ENCODE measurements at regions not wholly inside any gene's neighbourhood (a gene's known extent, or its start where the extent isn't known, plus 50 kb on each side); places are given as distances from the start of the nearest gene placed in this dataset.

DNA sequence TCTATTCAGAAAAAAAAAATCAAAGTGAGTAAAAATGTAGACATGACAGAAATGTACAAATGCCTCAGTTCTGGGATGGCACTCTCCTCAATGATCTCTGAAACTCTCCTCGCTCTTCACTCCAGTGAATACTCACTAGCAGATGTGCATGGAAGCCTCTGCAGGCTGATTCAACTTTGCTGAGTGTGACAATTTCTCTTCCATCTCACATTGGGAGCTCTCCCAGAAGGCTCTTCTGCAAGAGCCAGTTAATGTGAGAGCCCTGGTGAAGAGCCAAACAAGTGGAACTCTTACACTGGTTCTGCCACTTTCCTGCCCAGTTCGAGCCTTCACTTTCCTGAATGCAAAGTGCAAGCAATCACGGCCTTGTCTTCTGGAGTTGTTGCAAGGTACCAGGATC lies 147.1 kb upstream of the IRX6 start:
- H3K27ac ChIP-seq: no peak overlapping the region
- TF ChIP-seq CTCF (IDR thresholded peaks at IDR 0.05): no peak
- no peak for TF ChIP-seq POLR2A (IDR thresholded peaks at IDR 0.05)
- DNase-seq: no peak
- no peaks in the 10 kb centered on the region for H3K4me1 ChIP-seq
- H3K4me3 ChIP-seq: no peak overlapping the region
- no peaks in the 10 kb centered on the region for H3K9me3 ChIP-seq
- no peaks in the 10 kb centered on the region for H3K36me3 ChIP-seq
- no peaks in the 10 kb centered on the region for H3K27me3 ChIP-seq

GRCh38 chr16:55179411-55179810 lies 144.6 kb upstream of the IRX6 start:
- TF ChIP-seq CTCF (IDR thresholded peaks at IDR 0.05) (no peak), POLR2A (IDR thresholded peaks at IDR 0.05) (no peak)
- Histone ChIP-seq H3K4me3 (no peak overlapping the region), H3K4me1 (no peaks in the 10 kb centered on the region), H3K9me3 (no peaks in the 10 kb centered on the region), H3K27me3 (no peaks in the 10 kb centered on the region), H3K36me3 (no peaks in the 10 kb centered on the region), H3K27ac (no peak overlapping the region)
- no peak for DNase-seq

- no peaks in the 10 kb centered on the region for H3K9me3 ChIP-seq
- DNase-seq: no peak
- no peaks in the 10 kb centered on the region for H3K27me3 ChIP-seq
- no peaks in the 10 kb centered on the region for H3K36me3 ChIP-seq
- TF ChIP-seq POLR2A (IDR thresholded peaks at IDR 0.05) (no peak), CTCF (IDR thresholded peaks at IDR 0.05) (no peak)
- no peak overlapping the region for H3K27ac ChIP-seq
- H3K4me3 ChIP-seq: no peak overlapping the region
- no peaks in the 10 kb centered on the region for H3K4me1 ChIP-seq
These were observed 144.0 kb upstream of the IRX6 start for GRCh38 chr16:55179852-55180585.

DNA sequence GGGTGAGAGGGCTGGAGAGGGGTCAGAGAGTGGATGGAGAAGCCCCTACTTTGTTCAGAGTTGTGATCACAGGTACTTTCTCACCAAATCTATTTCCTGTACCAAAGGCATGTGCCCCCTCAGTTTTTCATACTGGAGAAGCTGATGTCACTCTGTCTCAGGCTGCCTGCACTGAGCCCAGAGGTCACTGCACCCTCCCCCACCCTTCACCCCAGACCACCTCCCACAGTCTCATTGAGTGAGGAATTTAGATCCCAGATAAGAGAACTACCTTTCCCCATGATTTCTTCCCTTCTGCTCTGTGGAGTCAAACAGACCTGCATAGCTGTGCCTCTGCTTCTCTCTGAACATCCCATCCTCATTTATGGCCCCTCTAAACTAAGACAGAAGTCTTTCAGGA lies 140.0 kb upstream of the IRX6 start:
- no peak for DNase-seq
- H3K36me3 ChIP-seq: no peaks in the 10 kb centered on the region
- H3K9me3 ChIP-seq: no peaks in the 10 kb centered on the region
- H3K27me3 ChIP-seq: no peaks in the 10 kb centered on the region
- H3K27ac ChIP-seq: no peak overlapping the region
- no peak overlapping the region for H3K4me3 ChIP-seq
- no peak for TF ChIP-seq POLR2A (IDR thresholded peaks at IDR 0.05)
- H3K4me1 ChIP-seq: no peaks in the 10 kb centered on the region

GRCh38 chr16:55184619-55185018 lies 139.4 kb upstream of the IRX6 start:
- DNase-seq: no peak
- H3K36me3 ChIP-seq: no peaks in the 10 kb centered on the region
- no peak overlapping the region for H3K4me3 ChIP-seq
- TF ChIP-seq POLR2A (IDR thresholded peaks at IDR 0.05) (no peak), CTCF (IDR thresholded peaks at IDR 0.05) (no peak)
- no peaks in the 10 kb centered on the region for H3K27me3 ChIP-seq
- no peaks in the 10 kb centered on the region for H3K4me1 ChIP-seq
- H3K9me3 ChIP-seq: no peaks in the 10 kb centered on the region
- H3K27ac ChIP-seq: no peak overlapping the region

DNA sequence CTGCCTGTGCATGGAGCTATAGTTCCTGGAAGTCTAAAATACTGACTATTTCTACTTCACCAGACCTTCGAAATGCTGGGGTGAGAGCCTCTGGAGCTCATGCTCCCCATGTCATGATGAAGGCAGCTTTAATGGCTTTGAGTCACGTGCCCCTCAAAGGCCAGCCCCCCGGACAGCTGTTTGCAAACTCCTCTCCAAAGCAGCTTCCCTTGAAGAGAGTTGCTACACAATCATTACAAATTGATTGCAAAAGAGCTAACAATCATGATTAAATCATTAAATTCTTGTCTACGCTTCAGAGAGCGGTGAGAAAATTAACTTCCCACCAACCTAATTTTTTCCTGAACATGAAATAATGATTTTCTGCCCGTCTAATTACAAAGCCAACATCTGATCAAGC lies 134.8 kb upstream of the IRX6 start:
- Histone ChIP-seq H3K4me3 (no peak overlapping the region), H3K27ac (no peak overlapping the region), H3K4me1 (no peaks in the 10 kb centered on the region), H3K9me3 (no peaks in the 10 kb centered on the region), H3K27me3 (no peaks in the 10 kb centered on the region), H3K36me3 (no peaks in the 10 kb centered on the region)
- TF ChIP-seq POLR2A (IDR thresholded peaks at IDR 0.05) (no peak), CTCF (IDR thresholded peaks at IDR 0.05) (no peak)
- DNase-seq: no peak

Data from Peyer's patch (tissue), 4 donors.